ENCODE measurements at regions not wholly inside any gene's neighbourhood (a gene's known extent, or its start where the extent isn't known, plus 50 kb on each side); places are given as distances from the start of the nearest gene placed in this dataset.
"Not testable (repeated sequence)": the region's sequence is repeated elsewhere in the genome, so short reads cannot be mapped to it uniquely, and the experiment has no call there.

DNA sequence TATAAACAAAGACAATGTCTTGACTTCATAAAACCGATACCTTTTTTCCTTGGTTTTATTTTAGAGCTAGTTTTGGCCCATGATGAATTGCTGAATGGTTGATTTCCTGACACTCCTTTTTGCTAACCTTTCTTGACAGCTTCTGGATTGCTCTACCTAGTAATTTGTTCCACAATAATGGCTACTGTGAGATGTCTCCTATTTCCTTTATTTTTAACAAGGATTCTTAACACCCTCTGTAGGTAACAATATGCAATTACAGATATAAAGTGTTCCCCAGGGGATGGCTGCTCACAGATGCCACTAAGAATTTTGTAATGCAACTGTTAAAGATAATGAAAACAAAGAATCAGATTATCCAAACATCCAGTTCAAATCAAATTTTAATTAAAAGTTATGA is 100.8 kb upstream of the ATP5MC3 start:
- ATAC-seq (no peak), DNase-seq (ENCODE audit: missing footprints) (no peak)
- intact Hi-C loops (cut with DNase I): loop anchor here (2.0 to 10.0 kb wide), 3 partner anchors 79 to 247 kb away; no protein-coding TSS in a partner anchor

DNA sequence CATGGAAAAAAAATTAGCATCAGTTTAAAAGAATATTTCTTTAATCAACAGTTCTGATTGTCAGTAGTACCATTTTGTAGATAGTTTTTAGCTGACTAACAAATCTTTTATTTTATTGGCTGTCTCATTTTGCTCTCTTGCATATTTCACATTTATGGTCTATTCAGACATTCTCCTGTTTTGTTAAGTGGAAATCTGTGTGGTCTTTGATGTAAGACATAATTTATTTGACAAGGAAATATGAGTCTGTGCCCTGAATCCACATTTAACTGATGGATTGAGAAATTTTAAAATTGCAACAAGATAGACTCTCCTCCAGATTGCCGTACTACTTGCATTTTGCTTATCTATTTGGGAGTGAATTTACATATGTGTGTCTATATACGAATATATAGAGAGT is 96.3 kb upstream of the ATP5MC3 start:
- intact Hi-C loops (cut with DNase I): no loop called here
- ATAC-seq: no peak

DNA sequence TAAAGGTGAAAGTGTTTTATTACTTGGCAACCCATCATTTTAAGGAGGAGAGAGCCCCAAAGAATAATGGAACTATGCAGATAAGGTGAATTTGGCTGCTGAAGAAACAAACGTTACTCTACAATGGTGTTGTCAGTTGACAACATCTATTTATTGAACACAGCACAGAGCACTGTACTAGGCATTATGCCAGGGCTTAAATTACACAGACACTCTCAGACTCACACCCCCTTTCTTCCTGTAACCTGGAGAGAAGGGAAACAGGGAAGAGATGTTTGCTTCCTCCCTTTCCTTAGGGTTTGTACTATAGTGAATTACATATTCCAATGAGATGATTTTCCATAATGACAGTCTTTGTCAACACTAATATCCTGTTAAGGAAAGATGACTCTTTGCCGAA is 94.0 kb upstream of the ATP5MC3 start:
- peak; percentile 69 for ATAC-seq
- intact Hi-C loops (cut with DNase I): no loop called here

More for the DNA sequence above, 96.3 kb upstream of the ATP5MC3 start:
- no peak for DNase-seq (ENCODE audit: missing footprints)

DNA sequence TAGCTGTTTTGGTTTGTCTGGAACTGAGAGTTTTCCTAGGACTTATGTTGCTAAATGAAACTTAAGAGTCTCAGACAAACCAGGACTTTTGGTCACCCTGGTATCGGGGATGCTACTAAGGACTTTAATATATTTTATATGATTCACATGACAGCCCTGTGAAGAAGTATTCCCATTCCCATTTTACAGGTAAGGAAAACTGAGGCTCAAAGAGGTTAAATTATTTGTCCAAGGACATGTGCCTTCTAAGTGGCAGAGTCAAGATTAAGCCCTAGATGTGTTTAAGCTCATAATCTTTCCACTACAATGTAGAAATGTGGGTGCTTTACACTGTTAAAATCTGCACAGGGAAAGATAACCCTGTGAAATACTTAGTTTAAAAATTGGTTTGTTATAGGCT is 77.7 kb upstream of the ATP5MC3 start:
- no peak for ATAC-seq
- DNase-seq (ENCODE audit: missing footprints): no peak
- intact Hi-C loops (cut with DNase I): loop anchor here (10.0 kb wide), 1 partner anchor 836 kb away; the partner anchor contains the start of genes HOXD12 and HOXD13

More for the DNA sequence above, 94.0 kb upstream of the ATP5MC3 start:
- DNase-seq (ENCODE audit: missing footprints): no peak

DNA sequence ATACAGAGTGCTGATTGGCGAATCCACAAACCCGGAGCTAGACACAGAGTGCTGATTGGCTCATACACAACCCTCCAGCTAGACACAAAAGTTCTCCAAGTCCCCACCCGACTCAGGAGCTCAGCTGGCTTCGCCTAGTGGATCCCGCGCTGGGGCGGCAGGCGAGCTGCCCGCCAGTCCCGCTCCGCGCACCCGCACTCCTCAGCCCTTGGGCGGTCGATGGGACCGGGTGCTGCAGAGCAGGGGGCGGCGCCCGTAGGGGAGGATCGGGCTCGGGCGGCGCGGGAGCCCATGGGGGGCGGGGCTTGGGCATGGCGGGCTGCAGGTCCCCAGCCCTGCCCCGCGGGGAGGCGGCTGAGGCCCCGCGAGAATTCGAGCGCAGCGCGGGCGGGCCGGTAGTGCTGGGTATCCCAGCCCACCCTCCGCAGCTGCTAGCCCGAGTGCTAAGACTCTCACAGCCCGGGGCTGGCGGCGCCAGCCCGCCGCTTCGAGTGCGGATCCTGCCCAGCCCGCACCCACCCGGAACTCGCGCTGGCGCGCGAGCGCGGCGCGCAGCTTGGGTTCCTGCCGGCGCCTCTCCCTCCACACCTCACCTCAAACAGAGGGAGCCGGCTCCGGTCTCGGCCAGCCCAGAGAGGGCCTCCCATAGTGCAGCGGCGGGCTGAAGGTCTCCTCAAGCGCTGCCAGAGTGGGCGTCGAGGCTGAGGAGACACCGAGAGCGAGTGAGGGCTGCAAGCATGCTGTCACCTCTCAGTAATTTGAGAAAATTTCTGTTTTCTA is 75.5 kb upstream of the ATP5MC3 start:
- DNase-seq (ENCODE audit: missing footprints): no peak
- ATAC-seq: no peak
- intact Hi-C loops (cut with DNase I): loop anchor here (10.0 kb wide), 1 partner anchor 838 kb away; the partner anchor contains the start of genes HOXD12 and HOXD13

DNA sequence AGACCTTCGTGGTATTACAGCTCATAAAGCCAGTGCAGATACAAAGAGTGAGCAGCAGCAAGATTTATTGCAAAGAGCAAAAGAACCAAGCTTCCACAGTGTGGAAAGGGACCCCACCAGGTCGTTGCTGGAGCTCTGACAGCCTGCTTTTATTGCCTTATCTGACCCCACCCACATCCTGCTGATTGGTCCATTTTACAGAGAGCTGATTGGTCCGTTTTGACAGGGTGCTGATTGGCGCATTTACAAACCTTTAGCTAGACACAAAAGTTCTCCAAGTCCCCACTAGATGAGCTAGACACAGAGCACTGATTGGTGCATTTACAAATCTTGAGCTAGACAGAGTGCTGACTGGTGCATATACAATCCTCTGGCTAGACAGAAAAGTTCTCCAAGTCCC is 74.9 kb upstream of the ATP5MC3 start:
- not testable (repeated sequence) for ATAC-seq; DNase-seq (ENCODE audit: missing footprints)
- intact Hi-C loops (cut with DNase I): loop anchor here (10.0 kb wide), 1 partner anchor 838 kb away; the partner anchor contains the start of genes HOXD12 and HOXD13

DNA sequence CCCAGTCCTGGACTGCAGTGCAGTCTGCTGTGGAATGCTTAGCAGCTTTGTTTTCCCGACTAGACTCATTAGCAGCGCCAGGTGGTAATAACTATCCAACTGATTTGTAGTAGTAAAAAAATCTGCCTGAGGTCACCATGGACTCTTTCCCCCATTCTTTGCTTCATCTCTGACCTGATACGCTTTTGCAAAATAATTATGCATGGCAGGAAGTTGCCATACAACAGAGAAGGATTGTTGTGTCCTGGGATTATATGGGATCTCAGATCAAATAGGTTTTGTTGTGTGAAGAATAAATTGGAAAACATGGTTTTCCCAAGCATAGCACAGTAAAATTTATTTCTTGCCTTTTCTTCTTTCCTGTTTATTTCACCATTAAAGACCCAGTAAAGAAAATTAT is 72.4 kb upstream of the ATP5MC3 start:
- no peak for DNase-seq (ENCODE audit: missing footprints)
- intact Hi-C loops (cut with DNase I): loop anchor here (10.0 kb wide), 1 partner anchor 841 kb away; the partner anchor contains the start of genes HOXD12 and HOXD13
- no peak for ATAC-seq

DNA sequence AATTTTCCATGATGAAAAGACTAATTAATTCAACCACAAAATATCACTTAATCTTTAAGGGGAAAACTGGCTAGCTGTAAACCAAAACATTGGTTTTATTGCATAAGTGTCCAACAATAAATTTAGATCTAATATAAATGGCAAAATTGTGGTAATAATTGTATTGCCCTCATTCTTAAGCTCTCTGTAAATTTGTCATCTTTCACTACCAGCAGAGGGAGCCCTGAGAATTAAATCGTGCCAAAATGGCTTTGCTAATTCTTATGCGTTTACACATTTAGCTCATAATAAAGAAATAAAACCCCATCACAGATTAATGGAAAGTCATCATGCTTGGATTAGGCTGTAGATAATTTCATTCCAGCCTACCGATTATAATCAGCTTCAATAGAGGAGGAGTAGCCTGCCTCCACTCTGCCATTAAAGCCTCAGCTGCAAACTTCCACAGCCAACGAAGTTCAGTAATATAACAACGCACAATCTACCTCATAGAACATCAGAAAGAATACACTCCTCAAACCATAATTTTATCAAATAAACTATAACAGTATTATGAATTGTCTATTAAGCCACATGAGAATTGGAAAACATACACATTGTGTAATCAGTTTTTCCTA is 70.0 kb upstream of the ATP5MC3 start:
- DNase-seq (ENCODE audit: missing footprints): no peak
- intact Hi-C loops (cut with DNase I): loop anchor here (10.0 kb wide), 1 partner anchor 843 kb away; the partner anchor contains the start of genes HOXD12 and HOXD13
- ATAC-seq: no peak

DNA sequence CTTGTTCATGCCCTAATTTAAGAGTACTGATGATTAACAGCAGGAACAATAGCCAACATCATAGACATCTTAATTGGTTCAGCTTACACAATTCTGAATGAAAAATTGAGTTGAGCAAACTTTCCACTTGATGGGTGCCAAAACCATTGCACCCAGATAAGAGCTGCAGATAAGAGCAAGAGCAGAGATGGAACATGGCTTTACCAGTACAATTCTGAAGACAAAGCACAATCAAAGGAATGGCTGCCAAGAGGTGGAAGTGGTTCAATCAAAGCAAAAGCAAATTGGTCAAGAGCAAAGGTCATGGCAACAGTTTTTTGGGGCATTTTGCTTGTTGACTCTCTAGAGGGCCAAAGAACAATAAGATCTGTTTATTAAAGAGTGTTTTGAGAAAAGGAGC is 65.6 kb upstream of the ATP5MC3 start:
- ATAC-seq (no peak), DNase-seq (ENCODE audit: missing footprints) (no peak)
- intact Hi-C loops (cut with DNase I): no loop called here

DNA sequence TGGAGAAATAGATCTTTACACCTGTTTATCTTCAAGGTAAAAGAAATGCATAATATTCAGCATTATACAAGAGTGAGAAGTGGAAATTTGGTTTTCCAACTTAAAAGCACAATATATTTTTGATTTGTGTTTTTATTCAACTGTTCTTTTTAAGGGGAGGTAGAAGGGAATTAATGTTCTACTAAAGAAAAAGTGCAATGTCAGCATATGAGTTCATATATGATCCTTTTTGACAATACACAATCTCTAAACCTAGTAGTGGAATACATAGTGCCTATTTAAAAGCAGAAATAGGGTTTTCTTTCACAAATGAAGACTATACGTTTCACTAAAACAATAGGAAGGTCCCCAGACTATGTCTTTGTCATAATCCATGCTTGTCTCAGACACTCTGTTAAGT is 63.2 kb upstream of the ATP5MC3 start:
- intact Hi-C loops (cut with DNase I): no loop called here
- no peak for ATAC-seq
- no peak for DNase-seq (ENCODE audit: missing footprints)

DNA sequence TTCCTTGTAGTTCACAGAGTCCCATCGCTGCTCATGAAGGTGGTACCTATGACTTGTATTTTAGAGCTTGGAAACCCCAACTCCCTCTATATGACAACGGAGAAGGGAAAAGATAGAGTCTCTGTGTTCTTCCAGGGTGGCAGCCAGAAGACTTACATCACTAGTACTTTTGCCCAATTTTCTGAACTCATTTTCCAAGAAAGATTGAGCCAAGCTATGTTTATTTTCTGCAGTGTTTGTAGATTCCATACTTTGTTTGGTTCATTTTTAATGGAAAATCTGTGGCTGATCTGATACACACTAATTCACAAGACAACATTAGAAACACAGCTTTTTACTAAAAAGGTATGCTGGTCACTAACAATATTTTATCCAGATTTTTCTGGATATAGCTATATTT is 60.2 kb upstream of the ATP5MC3 start:
- DNase-seq (ENCODE audit: missing footprints) (no peak), ATAC-seq (no peak)
- intact Hi-C loops (cut with DNase I): no loop called here

DNA sequence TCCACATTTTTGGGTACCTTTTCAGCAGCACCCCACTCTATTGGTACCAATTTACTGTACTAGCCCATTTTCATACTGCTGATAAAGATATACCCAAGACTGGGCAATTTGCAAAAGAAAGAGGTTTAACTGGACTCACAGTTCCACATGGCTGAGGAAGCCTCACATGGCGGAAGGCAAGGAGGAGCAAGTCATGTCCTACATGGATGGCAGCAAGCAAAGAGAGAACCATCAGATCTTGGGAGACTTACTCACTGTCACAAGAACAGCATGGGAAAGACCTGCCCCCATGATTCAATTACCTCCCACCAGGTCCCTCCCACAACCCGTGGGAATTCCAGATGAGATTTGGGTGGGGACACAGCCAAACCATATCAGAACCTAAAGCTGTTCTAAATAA is 58.5 kb upstream of the ATP5MC3 start:
- intact Hi-C loops (cut with DNase I); ATAC-seq; DNase-seq (ENCODE audit: missing footprints): not testable (repeated sequence)

DNA sequence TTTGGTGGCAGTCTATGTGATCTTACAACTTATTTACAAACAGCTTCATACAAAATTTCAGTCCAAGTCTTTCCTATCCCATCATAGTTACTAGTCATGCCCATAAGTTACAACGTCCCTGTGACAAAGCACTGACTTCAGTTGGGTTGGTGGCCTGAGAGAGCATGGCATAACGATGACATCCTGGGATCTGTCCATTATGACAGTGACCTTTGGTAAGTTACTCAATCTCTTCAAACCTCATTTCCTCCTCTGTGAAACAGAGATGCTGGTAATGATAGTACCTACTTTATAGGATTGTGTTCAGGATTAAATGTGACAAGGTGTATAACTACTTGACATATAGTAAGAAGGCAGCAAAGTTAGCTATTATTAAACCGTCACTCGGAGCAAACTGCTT is 55.4 kb upstream of the ATP5MC3 start:
- DNase-seq (ENCODE audit: missing footprints): no peak
- intact Hi-C loops (cut with DNase I): no loop called here
- no peak for ATAC-seq

DNA sequence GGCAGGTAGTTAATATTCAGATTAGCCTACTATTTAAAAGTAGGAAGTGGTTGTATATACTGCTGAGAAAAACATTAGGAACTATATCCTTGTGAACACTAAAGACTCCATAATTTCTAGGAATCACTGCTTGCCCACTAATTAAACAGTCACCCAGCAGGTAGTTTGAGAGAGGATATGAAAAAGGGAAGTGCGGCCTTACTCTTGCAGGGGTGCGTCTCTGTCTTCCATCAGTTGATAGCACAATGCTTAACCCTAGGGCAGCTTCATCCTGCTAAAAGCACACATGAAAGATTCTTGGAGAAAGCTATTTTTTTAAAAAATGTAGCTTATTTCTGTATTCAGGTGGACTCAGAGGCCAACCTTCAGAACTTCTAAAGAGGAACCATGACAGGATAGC is 53.1 kb upstream of the ATP5MC3 start:
- ATAC-seq (no peak), DNase-seq (ENCODE audit: missing footprints) (no peak)
- intact Hi-C loops (cut with DNase I): no loop called here

DNA sequence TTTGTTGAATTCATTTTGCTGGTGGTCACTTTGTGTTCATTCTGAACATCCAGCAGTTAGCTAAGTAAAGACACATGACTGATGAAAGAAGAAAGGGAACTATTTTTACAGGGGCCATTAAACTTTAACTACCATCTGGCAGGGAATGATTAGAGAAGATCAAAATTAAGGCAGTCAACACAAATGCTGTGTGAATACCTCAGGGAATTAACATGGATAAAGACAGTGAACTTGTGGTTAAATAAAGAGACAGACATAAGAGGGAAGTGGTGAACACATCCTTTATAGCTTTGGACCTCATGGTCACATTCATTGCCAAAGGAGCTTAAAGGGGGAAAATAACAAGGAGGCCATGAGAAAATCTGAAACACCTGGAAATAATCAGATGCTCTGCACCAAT is 52.6 kb upstream of the ATP5MC3 start:
- DNase-seq (ENCODE audit: missing footprints) (no peak), ATAC-seq (no peak)

DNA sequence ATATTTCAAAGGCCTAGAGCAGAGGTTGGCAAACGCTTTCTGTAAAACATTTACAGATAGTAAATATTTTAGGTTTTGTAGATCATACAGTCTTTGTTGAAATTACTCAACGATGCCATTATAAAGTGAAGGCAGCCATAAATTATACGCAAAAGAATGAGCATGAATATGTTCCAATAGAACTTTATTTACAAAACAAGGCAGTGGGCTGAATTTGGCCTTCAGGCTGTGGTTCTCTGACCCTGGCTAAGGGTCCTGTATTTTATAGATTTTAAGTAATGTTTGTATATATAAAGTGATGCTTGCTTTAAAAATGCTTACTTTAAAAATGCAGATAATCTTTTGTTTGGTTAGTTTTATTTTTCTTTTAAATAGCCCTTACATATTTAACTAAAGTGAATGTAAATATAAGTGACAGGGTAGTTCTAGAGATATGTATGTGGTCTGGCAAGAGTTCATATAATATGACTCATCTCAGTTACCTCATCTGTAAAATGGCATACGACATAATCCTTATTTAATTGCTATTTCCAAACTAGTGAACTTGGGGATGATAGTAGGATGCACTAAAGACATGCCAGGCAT is 51.7 kb upstream of the ATP5MC3 start:
- intact Hi-C loops (cut with DNase I): no loop called here

More for the DNA sequence above, 52.6 kb upstream of the ATP5MC3 start:
- intact Hi-C loops (cut with DNase I): no loop called here

More for the DNA sequence above, 51.7 kb upstream of the ATP5MC3 start:
- no peak for DNase-seq (ENCODE audit: missing footprints)
- no peak for ATAC-seq
